OCI-LY3 (cell line): ENCODE measurements at regions not wholly inside any gene's neighbourhood (a gene's known extent, or its start where the extent isn't known, plus 50 kb on each side); places are given as distances from the start of the nearest gene placed in this dataset.

Experiments
- CTCF ChIP-seq: fragments of 200-600, 300-600 bp; sonication (generic); IDR thresholded peaks from 2 replicates; pipeline ENCODE4 v1.5.1; 2014; ENCODE audit warnings: antibody characterized with exemption, low read length, low read depth
- EZH2phosphoT487 ChIP-seq: fragments of 200-600 bp; shearing (Covaris generic); IDR thresholded peaks from 2 replicates; pipeline ENCODE4 v1.6.1; 2018; ENCODE audit warnings: antibody characterized with exemption, mixed run types, low read depth

- no peak for TF ChIP-seq CTCF
- no peak for TF ChIP-seq EZH2phosphoT487
Measured at GRCh38 chr4:115325836-115326235, 212.4 kb upstream of the NDST4 start.
